GM19025 (cell line): ENCODE measurements at regions not wholly inside any gene's neighbourhood (a gene's known extent, or its start where the extent isn't known, plus 50 kb on each side); places are given as distances from the start of the nearest gene placed in this dataset.

Source experiments
- ATAC-seq: cut with Tn5 transposase; IDR thresholded peaks from one replicate; pipeline ENCODE4 v1.9.1; 2021; ENCODE audit warnings: mild to moderate bottlenecking, low read depth, moderate library complexity; ENCODE audit not compliant: unreplicated experiment

DNA sequence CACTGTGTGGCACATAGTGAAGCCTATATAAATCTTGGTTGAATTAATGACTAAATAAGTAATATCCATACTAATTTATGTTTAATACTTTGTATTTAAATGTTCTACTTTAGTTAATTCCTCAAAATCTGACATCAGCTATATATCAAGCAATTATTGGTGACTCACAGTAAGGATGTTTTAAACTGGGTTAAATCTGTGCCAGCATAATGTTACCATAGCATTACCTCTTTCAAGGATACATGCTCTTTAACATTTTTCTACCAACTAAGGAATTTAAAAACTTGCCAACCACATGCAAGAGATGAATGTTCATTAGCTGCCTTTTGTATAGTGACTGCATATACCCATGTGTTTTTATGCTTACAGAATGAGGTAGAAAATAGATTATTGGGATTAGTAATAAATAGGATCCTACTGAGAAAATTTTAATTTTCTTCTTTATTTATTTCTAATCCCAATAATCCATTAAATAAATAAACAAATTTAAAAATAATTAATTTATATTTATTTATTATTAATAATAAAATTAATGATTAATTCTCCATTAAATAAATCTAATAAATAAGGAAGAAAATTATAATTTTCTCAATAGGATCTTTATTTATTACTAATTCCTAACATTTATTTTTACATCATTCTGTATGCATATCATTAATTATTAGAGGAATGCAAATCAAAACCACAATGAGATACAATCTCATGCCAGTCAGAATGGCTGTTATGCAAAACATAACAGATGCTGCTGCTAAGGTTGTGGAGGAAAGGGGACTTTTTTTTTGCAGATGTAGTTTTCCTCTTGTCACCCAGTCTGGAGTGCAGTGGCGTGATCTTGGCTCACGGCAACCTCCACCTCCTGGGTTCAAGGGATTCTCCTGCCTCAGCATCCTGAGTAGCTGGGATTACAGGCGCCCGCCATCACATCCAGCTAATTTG is 410.7 kb upstream of the DSEL start:
- no peak for ATAC-seq

DNA sequence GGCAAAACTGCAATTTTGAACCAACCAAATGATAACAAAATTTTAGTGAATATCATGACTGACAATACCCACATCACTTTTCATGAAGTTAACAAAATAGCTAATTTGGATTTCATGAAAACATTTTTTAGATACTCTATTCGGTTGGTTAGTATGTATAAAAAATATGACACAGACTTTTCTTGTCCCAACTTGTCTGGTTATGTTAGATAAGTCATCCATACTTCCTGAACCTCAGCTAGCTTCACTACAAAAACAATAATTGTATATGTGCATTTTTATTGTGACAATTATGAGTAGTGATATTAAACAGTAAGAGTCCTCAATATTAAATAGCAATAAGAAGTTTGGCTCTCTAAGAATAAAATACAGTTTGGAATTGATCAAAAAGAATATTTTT is 408.1 kb upstream of the DSEL start:
- no peak for ATAC-seq

DNA sequence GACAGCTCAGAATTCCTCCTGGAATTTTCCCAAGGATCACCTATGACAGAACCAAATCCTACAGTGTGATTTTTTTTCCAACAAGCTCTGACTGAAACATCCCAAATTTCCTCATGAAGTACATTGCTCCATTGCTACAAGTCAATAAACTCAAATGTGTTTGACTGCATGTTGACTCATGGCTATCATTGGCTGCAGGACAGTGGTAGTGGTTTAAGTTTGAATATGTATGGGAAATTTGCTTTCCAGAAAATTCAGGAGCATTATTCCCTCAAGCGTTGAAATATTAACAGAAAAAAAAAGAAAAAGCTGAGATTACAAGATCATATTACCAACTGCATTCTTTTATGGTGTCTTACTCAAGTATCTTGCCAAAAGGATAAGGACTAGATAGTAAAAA is 402.8 kb upstream of the DSEL start:
- ATAC-seq: no peak

DNA sequence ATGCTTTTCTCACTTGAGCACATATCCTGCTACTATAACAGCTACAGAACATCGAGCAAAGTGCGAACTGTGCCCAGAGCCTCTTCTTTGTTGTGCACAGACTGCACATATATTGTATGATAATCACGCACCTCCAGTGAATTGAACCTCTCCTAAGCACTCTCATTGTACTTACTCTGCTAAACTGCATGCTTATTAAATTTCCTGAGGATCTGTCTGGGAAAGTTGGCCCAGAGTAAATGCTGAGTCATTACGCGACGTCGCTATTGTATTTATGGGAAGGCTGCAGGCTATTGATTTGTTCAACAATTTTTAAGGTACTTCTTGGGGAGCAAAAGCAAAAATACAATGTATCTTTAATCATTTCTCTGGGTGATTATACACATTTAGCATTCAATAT is 399.6 kb upstream of the DSEL start:
- ATAC-seq: no peak

DNA sequence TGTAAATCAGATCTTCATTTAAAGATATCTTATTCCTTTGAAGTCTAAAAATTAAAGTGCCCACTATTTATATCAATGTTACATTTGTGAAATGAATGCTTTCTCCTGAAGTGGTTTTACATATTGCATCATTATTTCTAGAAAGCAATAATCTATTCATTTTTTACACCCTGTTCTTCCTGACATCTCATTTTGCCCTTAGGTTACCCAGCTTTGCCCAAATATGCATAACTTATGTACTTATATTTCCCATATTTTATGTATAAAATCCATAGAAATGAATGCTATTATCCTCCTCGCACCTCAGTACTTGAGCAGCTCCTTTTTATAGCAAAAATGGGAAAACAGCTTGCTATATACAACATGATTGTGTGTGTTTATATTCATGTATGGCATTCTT is 396.5 kb upstream of the DSEL start:
- no peak for ATAC-seq

DNA sequence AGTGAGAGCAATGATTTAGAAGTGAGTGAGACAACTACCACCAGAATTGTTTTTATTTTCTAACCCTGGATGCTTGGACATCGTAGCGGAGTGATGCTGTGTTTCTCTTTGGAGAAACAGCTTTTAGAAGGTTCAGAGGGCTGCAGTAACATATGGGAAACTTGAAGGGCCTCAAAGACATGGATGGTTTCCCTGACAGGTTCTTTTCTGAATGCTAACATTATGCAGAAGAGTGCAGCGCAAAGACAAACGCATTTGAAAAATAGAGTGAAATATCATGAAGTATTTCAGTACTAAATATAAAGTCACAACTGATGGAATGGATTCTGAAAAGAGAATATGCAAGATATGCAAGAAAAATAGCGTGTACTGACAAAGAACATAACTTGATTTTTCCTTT is 385.1 kb upstream of the DSEL start:
- ATAC-seq: no peak

DNA sequence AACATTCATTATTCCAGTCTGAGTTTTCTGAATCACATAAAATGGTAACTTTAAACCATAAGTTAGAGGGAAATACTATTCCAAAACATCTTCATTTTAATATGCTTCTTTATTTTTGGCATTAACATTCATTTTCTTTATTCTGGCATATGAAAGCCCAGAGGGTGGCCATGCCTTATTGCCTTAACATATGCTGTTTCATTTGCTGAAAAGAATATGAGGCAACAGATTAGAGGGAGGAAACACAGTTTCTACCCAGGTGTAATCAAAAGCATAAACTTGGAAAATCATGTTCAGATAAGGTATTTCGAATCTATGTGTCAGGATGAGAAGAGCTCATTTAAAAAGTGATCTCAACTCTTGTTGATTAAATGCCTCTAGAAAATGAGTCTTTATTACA is 379.9 kb upstream of the DSEL start:
- no peak for ATAC-seq

DNA sequence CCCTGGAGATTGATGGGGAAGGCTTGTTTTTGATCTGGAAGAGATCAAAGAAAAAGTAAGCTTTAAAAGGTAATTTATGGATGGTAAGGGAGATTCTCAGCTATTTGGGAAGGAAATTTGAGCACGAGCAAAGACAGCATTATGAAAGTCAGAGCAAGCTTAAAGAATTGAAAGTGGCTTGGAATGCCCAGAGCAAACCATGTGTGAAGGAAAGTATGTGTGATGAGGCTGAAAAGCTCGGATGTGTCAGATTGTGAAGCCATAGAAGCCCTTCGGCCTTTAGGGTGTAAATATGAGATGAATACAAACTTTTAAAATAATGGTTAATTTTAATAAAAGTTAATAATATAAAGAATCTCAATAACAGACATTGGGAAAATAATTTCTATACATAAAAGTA is 377.4 kb upstream of the DSEL start:
- ATAC-seq: no peak

DNA sequence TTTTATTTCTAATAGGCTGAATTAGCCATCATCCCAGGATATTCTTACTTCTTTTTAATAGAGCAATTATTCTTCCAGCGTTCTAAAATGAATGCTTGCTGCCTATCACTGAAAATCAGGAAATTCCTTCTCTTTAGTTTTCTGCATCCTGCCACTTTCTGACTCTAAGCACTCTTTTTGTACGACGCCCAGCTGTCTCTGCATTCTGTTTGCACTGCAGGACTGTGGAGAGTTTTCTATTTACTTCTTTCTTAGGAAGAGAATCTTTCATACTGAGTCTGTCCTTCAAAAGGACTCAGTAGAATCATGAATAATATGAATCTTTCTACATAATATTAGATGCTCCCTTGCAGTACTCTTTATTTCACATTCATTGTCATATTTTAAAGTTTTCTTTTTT is 360.4 kb upstream of the DSEL start:
- no peak for ATAC-seq

DNA sequence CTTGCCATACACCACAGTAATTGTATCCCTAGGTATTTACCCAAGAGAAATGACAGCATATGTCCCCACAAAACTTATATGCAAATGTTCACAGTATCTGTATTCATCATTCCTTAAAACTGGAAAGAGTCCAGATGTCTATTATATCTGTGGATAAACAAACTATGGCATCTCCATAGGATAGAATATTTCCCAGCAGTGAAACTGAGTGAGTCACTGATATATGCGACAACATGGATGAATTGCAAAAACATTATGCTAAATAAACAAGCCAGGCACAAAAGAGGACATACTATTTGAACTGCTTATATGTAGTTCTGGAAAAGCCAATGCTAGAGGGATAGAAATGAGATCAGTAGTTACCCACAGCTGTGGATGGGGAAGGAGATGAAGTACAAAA is 359.4 kb upstream of the DSEL start:
- ATAC-seq: no peak

DNA sequence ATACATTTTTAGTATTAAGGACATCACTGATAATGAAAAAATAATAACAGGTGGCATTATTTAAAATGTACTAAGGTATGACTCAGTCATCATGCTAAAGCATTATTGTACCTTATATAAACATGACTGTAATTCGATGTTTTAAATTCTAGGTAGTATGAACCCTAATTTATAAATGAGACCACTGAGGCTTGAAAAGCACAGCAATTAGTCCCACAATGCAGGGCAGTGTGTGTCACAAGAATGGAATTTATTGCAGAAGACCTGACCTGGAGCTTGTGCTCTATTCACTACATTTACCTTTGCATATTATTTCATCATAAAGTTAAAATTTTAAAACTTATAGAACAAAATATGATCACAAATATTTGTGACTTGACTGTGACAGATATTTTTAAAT is 358.5 kb upstream of the DSEL start:
- no peak for ATAC-seq

DNA sequence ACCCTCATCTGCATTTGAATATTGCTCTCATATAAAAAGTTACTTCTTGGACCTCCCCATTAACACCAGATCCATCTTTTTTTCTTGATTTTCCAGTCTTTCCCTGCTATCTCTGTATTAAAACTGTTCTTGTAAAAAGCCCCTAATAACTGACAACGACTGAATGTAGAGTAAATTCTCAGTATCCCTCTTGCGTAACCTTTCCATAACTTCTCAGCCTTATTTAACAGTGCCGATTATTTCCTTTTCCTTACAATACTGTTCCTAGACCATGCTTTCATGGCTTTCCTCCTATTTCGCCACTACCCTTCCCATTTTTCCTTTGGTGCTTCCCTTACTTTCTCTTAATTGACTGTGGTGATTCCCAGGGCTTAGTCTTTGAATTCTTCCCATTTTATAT is 348.9 kb upstream of the DSEL start:
- ATAC-seq: no peak

DNA sequence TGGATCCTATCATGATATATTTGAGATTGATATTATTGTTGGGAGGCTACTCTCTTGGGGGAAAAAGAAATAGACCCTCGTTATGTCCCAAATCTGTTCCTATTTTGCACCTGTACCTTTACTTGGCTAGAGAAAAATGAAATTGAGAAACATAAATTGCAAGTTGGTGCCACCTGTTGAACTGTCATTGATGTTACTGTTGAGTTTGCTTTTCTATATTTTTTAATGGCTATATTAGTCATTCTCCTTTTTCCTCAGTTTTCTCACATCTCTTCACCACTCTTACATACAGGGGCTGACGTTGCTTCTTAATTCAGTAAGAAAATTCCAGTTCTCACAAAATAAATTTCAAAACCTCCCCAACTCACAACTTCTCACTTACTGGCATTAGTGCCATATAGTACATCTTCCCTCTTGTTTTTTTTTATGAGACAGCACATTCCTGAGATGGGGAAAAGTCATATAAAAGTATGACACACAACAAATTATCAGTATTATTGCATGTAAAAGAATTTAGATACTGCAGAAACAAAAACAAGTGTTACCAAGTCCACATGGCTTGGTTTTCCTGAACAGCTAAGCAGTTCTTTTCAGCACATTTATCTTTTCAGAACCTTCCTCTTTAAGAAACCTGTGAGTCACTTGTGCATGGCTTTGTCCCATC is 348.3 kb upstream of the DSEL start:
- no peak for ATAC-seq

DNA sequence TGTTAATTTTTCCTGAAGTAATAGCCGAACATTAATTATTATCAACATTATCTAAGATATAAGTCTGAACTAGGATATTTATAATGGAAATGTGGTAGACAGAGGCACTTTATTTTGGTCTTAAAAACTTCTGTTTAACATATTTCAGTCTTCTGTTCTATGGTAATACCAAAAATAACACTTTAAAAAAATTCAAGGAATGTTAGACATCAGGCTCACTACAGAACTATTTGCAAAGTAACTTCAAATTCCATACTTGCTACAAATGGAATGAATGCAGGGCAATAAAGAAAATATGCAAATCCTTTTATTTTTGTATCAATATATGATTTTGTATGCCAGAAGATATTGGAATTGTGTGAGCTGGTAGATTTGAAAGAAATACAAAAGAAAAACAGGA is 345.5 kb upstream of the DSEL start:
- no peak for ATAC-seq

DNA sequence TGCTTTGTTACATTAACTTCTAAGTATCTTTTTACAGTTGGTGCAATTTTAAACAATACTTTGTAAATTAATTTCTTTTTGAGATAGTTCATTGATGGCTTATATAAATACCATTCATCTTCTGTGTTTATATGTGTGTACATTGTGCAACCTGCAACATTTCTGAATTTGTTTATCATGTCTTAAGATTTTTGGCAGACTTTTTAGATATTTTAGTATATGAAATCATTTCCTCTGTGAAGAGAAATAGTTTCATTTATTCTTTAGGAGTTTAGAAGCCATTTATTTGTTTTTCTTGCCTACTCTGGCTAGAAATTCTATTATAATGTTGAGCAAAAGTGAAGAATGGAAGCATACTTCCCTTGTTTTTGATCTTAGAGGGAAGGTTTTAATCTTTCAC is 337.8 kb upstream of the DSEL start:
- no peak for ATAC-seq

DNA sequence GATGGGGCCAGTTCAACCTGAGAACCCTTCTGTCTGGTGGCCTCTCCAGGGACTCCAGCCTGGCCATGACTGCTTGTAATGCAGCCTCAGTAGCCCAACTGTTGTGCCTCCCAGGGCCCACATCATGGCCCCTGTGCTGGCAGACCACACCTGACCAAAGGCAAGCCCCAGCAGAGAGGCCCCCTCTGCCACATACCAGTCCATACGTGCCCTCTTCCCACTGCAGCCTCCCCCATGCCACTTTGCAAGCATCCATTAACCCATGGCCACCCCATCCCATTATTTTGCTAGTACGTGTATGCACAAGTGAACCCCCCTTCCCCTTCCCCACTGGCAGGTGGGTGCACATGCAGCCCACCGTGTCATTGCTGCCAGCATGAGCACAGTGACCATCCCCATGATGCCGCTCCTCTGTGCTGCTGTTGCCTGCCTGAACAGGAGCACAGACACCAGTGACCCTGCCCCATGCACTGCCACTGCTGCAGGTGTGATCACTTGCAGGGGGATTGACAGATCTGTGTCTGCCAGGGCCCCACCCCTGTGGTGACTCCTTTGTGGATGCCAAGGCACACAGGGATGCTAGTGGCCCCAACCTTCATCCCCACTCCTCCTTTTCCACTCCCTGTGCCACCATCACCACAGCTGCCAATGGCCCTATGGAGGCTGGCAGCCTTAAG is 330.0 kb upstream of the DSEL start:
- ATAC-seq: no peak

DNA sequence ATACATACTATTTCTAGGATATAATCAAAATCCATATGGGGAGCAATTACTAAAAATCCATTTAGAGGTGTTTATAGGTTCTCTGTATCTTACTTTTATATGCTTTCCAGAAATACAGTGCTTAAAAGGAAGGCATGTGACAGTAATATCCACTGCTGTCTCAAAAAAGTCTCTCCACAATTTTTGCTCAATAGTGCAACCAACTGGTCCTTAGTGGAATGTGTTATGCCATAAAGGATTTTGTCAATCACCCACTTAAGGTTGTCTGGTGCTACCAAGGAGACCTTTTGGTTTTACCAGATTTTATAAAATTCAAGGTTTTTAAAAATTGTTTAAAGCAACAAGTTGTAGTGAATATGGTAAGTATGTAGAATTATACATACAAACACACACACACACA is 328.5 kb upstream of the DSEL start:
- no peak for ATAC-seq

DNA sequence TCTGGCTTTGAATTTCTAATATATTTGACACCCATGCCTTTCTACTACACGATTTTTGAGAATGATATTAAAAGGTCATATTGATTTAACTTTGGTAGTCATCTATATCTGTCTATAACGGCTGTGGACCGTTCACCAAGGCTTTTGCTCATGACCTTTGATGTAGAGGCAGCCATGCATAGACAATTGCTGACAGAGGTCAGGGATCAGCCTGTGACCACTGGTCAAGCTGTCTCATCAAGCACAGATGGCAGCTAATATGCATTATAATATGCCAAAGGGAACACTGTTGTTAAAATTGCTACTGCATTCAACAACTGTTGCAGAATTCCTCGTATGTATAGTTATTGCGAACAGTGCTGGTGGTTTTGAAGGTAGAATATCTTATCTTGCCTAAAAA is 323.9 kb upstream of the DSEL start:
- ATAC-seq: no peak

DNA sequence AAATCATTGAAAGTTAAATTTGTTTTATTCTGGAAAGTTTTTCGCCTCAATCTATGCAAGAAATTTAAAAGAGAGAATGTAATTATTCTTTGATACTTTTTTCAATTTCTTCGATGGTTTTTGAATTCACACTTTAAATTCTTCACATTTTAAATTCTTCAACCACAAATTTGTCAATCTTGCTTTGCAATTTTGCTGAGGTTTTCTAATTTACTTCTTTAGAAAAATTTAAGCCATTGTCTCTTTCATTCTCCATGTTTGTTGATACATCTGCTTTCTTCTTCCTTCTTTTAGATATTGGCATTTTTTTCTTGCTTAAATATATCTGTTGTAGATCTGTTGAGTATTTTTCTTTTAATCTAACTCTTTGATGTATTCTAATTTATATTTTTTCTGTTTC is 301.9 kb upstream of the DSEL start:
- ATAC-seq: no peak

DNA sequence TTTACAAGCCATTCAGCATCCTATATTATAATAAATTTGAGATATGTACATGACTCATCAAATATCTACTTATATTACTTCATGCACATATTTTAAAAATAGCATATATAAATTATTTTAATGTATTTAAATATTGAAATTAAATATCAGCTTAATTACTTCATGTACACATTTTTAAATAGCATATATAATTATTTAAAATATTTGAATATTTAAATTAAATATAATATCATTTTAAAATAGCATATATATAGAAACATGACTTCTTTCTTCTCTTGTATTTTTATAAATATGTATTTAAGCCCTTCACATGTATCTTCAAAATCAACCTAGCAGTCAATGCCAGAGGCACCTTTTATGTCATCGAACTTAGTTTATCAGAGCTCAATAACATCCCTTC is 298.8 kb upstream of the DSEL start:
- ATAC-seq: no peak

DNA sequence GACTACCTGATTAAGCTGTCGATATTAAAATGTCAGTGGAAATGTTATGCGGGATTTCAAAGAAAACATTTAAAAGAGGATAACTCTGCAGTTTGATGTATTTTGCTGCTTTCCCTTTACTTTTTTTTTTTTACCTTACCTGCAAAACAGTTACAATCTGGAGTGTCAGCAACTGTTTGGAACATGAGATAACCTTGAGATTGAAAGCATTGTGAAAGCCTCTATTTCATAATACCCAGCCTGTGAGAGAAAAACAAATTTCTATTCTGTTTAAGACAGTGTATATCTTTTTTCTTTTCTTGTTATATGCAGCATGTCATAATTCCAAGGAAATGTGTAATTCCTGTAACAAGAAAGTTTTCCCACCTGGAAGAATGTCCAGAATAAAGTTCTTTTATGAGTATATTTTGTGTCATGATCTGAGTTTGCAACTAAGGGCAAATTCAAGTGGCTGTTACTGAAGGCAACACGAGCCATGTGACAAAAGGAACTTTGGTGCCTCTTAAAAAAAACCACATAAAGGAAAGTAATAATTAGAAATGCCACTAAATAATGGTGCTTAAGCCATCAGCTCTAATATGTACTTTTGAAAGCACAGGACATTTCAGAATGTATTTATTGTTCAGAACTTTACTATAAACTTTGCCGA is 297.0 kb upstream of the DSEL start:
- no peak for ATAC-seq
